ENCODE measurements at regions not wholly inside any gene's neighbourhood (a gene's known extent, or its start where the extent isn't known, plus 50 kb on each side); places are given as distances from the start of the nearest gene placed in this dataset.

GRCh38 chr12:132426349-132427173 is 63.4 kb upstream of the FBRSL1 start:
- peaks cover 36% of the 10 kb centered on the region for H3K27me3 ChIP-seq (ENCODE audit: insufficient read depth, low read length)
- Mint-ChIP-seq H3K4me3 (ENCODE audit: unreplicated experiment) (no peak overlapping the region), H3K27me3 (ENCODE audit: low read depth, unreplicated experiment) (peaks cover 63% of the 10 kb centered on the region), H3K27ac (ENCODE audit: unreplicated experiment) (no peak overlapping the region), H3K4me1 (ENCODE audit: low read depth, unreplicated experiment) (peaks cover 7% of the 10 kb centered on the region), H3K9me3 (ENCODE audit: unreplicated experiment) (peaks cover 7% of the 10 kb centered on the region), H3K36me3 (ENCODE audit: low read depth, unreplicated experiment) (peaks cover 5% of the 10 kb centered on the region)
- peaks cover 8% of the 10 kb centered on the region for H3K9me3 ChIP-seq (ENCODE audit: insufficient read depth, low read depth, low read length)
- FAIRE-seq (no peak), DNase-seq (ENCODE audit: low read depth) (no peak)
- H3K4me3 ChIP-seq (ENCODE audit: insufficient read depth, low read depth, low read length), result no peak overlapping the region
- H3K27ac ChIP-seq (ENCODE audit: low read depth, low read length), result no peak overlapping the region
- H3K36me3 ChIP-seq (ENCODE audit: insufficient read depth, low read length), result no peaks in the 10 kb centered on the region
- no peak overlapping the region for H2AFZ ChIP-seq (ENCODE audit: low read depth, low read length)
- H4K20me1 ChIP-seq (ENCODE audit: insufficient read depth, low read length), result no peaks in the 10 kb centered on the region
- no peak for TF ChIP-seq EZH2 (IDR thresholded peaks at IDR 0.05; ENCODE audit: insufficient read depth, low read length)
- TF ChIP-seq, protein P1, sequence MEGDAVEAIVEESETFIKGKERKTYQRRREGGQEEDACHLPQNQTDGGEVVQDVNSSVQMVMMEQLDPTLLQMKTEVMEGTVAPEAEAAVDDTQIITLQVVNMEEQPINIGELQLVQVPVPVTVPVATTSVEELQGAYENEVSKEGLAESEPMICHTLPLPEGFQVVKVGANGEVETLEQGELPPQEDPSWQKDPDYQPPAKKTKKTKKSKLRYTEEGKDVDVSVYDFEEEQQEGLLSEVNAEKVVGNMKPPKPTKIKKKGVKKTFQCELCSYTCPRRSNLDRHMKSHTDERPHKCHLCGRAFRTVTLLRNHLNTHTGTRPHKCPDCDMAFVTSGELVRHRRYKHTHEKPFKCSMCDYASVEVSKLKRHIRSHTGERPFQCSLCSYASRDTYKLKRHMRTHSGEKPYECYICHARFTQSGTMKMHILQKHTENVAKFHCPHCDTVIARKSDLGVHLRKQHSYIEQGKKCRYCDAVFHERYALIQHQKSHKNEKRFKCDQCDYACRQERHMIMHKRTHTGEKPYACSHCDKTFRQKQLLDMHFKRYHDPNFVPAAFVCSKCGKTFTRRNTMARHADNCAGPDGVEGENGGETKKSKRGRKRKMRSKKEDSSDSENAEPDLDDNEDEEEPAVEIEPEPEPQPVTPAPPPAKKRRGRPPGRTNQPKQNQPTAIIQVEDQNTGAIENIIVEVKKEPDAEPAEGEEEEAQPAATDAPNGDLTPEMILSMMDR (IDR thresholded peaks at IDR 0.05; ENCODE audit: insufficient read depth, low read depth, low read length), result no peak
- H3K79me2 ChIP-seq (ENCODE audit: insufficient read depth, low read length), result no peaks in the 10 kb centered on the region
- no peak overlapping the region for H3K9ac ChIP-seq (ENCODE audit: low read length)
- H3K4me2 ChIP-seq (ENCODE audit: low read length), result no peak overlapping the region
- no peaks in the 10 kb centered on the region for H3K4me1 ChIP-seq (ENCODE audit: insufficient read depth, low read length)

- H3K27ac Mint-ChIP-seq (ENCODE audit: unreplicated experiment), result no peak overlapping the region
- H3K4me2 ChIP-seq (ENCODE audit: low read length), result no peak overlapping the region
- no peaks in the 10 kb centered on the region for H3K36me3 ChIP-seq (ENCODE audit: insufficient read depth, low read length)
- no peaks in the 10 kb centered on the region for H3K4me1 ChIP-seq (ENCODE audit: insufficient read depth, low read length)
- TF ChIP-seq EZH2 (IDR thresholded peaks at IDR 0.05; ENCODE audit: insufficient read depth, low read length), result no peak
- TF ChIP-seq, protein P1 (IDR thresholded peaks at IDR 0.05; ENCODE audit: insufficient read depth, low read depth, low read length), result no peak
- peaks cover 15% of the 10 kb centered on the region for H3K9me3 Mint-ChIP-seq (ENCODE audit: unreplicated experiment)
- H3K79me2 ChIP-seq (ENCODE audit: insufficient read depth, low read length), result no peaks in the 10 kb centered on the region
- H3K4me3 ChIP-seq (ENCODE audit: insufficient read depth, low read depth, low read length), result no peak overlapping the region
- FAIRE-seq, result no peak
- peaks cover 6% of the 10 kb centered on the region for H3K36me3 Mint-ChIP-seq (ENCODE audit: low read depth, unreplicated experiment)
- no peak overlapping the region for H3K9ac ChIP-seq (ENCODE audit: low read length)
- H3K9me3 ChIP-seq (ENCODE audit: insufficient read depth, low read depth, low read length), result peaks cover 8% of the 10 kb centered on the region
- peaks cover 7% of the 10 kb centered on the region for H3K4me1 Mint-ChIP-seq (ENCODE audit: low read depth, unreplicated experiment)
- no peak for DNase-seq (ENCODE audit: low read depth)
- no peaks in the 10 kb centered on the region for H4K20me1 ChIP-seq (ENCODE audit: insufficient read depth, low read length)
- no peak overlapping the region for H2AFZ ChIP-seq (ENCODE audit: low read depth, low read length)
- peaks cover 76% of the 10 kb centered on the region for H3K27me3 Mint-ChIP-seq (ENCODE audit: low read depth, unreplicated experiment)
- H3K4me3 Mint-ChIP-seq (ENCODE audit: unreplicated experiment), result no peak overlapping the region
- peaks cover 38% of the 10 kb centered on the region for H3K27me3 ChIP-seq (ENCODE audit: insufficient read depth, low read length)
- no peak overlapping the region for H3K27ac ChIP-seq (ENCODE audit: low read depth, low read length)
These were observed 65.1 kb upstream of the FBRSL1 start for GRCh38 chr12:132424811-132425210.

Data from astrocyte (in vitro differentiated cells and primary cell).